Hematopoietic multipotent progenitor cell treated with erythropoietin and hydrocortisone succinate and interleukin-3 and kit ligand, for 6 days (in vitro differentiated cells): ENCODE measurements at regions not wholly inside any gene's neighbourhood (a gene's known extent, or its start where the extent isn't known, plus 50 kb on each side); places are given as distances from the start of the nearest gene placed in this dataset.
"Not testable (repeated sequence)": the region's sequence is repeated elsewhere in the genome, so short reads cannot be mapped to it uniquely, and the experiment has no call there.

Experiments
- DNase-seq: peaks from one replicate; pipeline ENCODE4 v3.0.0-alpha.2; 2015

DNA sequence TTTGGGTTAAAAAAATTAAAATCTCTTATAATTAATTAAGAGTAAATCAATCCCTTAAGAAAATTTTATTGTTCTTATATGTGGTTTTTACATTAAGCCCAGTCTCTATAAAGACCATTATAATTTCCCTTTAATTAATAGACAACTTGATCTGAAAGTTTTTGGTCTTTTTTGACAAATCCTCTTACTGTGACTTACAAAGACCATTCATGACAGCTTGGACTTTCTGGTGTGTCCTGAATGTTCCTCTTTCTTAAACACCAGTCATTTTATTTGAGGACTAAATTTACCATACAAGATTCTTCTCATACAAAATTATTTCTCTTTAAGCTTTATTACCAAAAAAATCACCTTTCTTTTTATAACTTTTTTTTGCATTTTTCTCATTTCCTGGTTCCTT, 368.3 kb downstream of the ADGRD1 start:
- DNase-seq, result no peak

DNA sequence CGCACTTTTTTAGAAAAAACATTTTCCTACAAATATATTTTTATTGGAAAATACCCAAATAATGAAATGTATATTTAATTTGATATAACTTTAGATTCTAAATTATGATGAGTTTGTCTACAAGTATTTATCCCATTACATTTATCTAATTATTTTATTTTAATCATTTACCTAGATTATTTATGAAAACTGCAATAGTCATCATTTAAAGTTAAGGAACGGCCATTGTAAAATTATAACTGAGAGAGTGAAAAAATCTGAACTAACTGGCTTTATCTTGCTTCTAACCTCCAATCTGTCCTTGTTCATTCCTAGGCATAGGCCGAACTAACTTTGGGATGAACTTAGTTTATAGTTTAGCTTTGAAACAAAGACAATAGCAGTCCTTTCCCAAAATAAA, 368.8 kb downstream of the ADGRD1 start:
- DNase-seq, result not testable (repeated sequence)

GRCh38 chr12:131323879-131324278, 370.2 kb downstream of the ADGRD1 start:
- DNase-seq, result no peak

GRCh38 chr12:131327521-131328488, 374.1 kb downstream of the ADGRD1 start:
- DNase-seq, result peak; percentile 27

GRCh38 chr12:131328861-131329845, 375.4 kb downstream of the ADGRD1 start:
- DNase-seq, result not testable (repeated sequence)

DNA sequence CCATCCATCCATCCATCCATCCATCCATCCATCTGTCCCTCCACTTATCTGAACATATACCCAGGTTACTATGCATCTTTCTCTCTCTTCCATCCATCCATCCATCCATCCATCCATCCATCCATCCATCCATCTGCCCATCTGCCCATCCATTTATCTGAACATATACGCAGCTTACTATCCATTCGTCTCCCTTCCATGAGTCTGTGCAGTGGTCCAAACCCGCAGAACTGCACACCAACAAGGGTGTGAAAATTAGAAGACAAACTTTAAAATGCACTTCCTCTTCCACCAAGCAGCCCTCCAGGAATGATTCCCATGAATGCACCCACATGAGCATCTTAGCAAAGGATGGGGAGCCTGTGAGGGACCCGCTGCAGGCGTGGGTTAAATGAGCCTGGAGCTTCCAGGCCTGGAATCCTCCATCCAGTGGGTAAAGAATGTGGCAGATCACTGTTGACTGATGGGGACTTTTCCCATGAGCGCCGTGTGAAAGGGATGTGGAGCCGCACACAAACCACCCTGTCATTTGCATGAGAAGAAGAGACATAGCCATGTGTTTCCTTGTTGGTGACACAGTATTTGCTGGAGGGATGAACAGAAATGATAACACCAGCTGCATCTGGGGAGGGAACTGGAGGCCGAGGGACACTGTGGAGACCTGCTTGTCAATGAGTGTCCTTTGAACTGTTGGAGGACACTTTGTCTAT, 376.6 kb downstream of the ADGRD1 start:
- no peak for DNase-seq

DNA sequence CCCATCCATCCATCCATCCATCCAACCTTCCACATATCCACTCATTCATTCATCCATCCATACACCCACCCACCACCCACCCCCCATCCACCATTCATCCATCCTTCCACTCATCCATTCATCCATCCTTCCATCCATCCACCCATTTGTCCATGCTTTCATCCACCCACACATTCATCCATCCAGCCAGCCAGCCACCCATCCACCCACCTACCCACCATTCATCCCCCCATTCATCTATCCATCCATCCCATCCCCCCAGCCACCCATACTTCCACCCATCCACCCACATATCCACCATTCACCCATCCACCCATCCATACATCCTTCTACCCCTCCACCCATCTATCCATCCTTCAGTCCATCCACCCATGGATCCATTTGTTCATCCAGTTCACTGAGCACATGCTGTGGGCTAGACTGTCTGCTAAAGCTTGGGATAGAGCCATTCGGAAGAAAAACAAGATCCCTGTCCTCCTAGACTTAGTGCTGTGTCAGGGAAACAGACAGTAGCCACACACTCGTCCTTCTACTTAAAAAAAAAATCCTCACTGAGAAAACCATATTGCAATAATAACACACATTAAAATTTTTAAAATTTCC, 377.5 kb downstream of the ADGRD1 start:
- DNase-seq, result no peak

- DNase-seq, result no peak
Observed at GRCh38 chr12:131332224-131332623, 378.5 kb downstream of the ADGRD1 start.

DNA sequence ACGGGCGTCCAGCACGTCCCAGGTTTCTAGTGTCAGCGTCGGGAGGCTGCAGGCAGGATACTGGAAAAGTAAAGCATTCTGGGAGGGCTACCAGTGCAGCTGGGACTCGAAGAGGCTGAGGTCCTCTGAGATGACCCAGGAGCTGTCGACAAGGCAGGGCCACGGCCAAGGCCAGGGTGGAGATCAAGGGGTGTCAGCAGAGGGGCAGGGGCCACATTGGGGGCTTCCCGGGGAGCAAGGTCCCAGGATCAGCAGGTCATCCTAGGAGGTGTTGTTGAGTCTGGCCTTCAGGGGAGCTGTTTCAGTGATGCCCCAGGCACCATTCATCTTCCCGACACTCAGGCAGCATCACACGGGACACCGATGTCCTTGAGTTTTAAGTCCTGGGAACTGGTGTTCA, 377.8 kb upstream of the SFSWAP start:
- no peak for DNase-seq

- DNase-seq, result no peak
Observed at GRCh38 chr12:131333621-131334440, 377.1 kb upstream of the SFSWAP start.

- DNase-seq, result no peak
Observed at GRCh38 chr12:131334835-131335234, 376.1 kb upstream of the SFSWAP start.

GRCh38 chr12:131335456-131335855, 375.4 kb upstream of the SFSWAP start:
- DNase-seq, result no peak

- not testable (repeated sequence) for DNase-seq
Observed at GRCh38 chr12:131337861-131338260, 373.0 kb upstream of the SFSWAP start.

DNA sequence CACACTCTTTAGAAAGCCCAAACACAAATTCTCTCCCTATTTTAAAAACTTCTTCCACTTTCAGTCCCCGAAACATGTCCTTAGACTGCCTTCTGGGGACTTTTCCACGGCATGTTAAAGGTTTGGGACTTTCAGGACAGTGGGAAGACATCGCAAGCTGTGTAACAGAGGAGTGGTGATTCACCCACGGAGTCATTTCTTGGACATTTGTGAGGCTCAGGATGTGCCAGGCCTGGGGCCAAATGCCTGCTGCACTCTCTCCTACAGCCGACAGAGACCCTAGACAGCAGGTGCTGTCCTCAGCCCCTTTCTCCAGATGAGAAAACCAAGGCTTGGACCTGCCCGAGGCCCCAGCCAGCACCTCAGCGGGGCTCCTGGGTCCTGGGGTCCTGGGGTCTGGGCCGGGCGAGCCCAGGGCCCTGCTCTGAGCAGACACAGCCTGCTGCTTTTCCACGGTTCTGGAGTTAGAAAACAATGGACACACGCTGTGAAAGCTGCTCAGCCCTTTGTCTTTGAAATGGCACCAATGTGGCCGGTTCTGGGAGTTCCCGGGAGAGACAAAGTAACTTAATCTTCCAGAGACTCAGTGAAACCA, 370.2 kb upstream of the SFSWAP start:
- no peak for DNase-seq

- not testable (repeated sequence) for DNase-seq
Observed at GRCh38 chr12:131341608-131342007, 369.3 kb upstream of the SFSWAP start.

DNA sequence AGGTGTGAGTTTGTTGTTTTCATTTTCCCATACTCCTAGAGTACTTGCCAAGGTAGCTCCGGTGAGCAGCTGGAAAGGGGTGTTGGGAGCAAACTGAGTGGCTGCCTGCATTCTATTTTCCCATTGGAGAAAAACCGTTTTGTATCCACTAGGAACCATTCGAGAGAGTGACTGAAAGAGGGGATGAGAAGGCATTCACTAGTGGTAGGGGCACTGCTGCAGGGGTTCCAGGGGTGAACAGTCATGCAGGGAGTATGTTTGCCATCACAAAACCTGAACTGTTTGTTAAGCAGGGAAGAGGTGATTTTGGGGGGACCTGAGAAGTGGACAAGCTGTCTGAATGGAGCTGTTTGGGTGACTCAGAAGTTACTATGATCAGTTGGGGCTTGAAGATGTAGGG, 367.5 kb upstream of the SFSWAP start:
- DNase-seq, result not testable (repeated sequence)

GRCh38 chr12:131344715-131345520, 366.0 kb upstream of the SFSWAP start:
- DNase-seq, result not testable (repeated sequence)

DNA sequence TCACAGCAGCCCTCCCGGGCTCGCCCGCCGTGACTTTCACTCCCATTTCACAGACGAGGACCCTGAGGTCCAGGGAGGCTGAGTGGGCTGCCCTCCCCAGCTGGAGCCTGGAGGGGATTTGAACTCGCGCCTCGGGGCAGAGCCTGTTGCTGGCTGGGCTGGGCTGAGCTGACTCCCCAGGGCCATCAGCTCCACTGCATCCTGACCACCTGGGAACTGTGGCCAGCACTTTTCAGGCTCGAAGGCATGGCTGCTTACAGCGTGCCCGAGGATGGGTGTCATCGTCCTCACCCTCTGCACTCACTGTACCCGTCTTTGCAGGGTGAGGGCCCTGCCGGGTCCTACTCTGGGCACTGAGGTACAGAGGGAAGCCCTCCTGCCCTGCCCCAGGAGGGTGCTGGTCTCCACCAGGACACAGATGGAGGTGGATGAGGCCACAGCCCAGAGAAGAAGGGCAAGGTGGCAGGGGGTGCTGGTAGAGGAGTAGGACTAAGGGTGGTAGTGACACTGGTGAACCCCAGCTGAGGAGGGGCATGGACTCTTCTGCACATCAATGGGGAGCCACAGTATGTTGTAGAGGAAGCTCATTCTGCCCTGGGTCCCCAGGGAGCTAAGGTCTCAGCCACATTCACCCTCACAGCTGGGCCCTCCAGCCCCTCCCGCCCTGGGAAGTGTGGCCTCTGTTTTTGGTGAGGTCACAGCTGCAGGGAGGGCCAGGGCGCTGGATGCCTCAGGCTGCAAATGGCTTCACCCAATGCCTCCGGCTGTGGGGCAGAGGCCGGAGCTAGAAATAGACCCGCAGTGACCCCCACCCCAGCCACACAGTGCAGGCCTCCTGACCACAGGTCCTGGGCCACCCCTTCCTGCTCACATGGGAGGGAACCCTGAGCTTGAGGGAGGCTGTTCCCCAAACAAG, 365.1 kb upstream of the SFSWAP start:
- DNase-seq, result no peak
